ENCODE measurements at regions not wholly inside any gene's neighbourhood (a gene's known extent, or its start where the extent isn't known, plus 50 kb on each side); places are given as distances from the start of the nearest gene placed in this dataset.
"Not testable (repeated sequence)": the region's sequence is repeated elsewhere in the genome, so short reads cannot be mapped to it uniquely, and the experiment has no call there.

DNA sequence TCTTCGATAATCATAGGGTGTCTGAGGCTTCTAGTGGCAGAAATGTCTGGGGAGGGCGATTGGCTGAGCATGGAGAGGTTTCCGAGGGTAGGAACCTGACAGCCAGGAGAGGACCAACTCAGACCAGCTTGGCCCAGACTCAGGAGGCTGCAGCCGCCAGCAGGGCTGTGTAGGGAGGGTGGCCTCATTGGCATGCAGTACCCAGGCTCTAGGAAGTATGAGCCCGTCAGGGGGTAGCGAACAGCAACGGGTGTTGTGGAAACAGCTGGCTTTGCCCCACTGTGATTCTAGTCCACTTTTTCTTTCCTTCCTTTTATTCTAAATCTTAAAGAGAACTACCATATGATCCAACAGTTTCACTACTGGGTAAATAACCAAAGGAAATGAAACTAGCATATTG, 103.3 kb downstream of the DIRAS3 start:
- peak; percentile 11 for DNase-seq

- peak; percentile 82 for DNase-seq
Observed at GRCh38 chr1:67945733-67946374, 104.6 kb downstream of the DIRAS3 start.

DNA sequence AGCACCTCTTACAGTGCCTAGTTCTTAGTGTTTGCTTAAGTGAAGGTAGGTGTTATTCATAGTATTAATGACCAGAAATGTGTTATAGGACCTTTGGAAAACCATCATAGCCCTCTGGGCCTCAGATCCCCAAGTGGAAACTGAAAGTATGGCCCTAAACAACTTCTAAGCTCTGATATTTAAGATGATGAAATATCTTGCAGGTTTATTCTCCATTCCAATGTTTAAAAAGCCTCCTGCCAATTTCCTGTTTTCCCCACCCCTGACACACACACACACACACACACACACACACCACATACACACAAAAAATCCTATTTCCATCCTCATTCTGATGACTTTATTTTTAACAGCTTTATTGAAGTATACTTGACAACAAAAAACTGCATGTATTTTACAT, 108.2 kb downstream of the DIRAS3 start:
- DNase-seq, result no peak

GRCh38 chr1:67941746-67942145, 108.5 kb upstream of the GNG12 start:
- DNase-seq, result no peak

GRCh38 chr1:67941155-67941554, 107.9 kb upstream of the GNG12 start:
- DNase-seq, result no peak

- no peak for DNase-seq
Observed at GRCh38 chr1:67939942-67940341, 106.7 kb upstream of the GNG12 start.

DNA sequence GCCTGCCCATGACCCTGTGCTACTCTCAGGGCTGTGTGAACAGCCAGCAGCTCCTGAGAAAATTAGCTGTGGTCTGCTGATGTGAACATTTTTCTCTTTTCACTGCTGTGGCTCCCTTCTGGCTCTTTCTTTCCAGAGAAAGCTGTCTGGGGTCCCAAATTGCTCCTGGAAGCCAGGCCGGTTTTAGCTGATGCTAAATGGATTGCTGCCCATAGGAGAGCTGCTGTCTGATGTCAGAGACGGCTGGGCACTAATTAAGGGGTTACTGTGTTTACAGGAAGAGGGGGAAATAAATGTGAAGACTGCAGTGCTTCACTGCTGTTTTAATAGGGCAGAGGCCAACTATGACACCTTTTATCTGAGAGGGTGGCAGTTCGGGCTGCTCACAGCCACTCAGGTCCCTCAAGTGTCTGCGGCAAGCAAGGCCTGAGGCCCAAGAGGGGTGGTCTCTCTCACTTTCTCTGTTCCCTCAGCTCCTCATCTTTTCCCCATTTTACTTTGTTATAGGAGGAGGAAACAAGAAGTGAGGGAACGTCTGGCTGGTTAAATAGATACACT, 106.0 kb upstream of the GNG12 start:
- DNase-seq, result no peak

DNA sequence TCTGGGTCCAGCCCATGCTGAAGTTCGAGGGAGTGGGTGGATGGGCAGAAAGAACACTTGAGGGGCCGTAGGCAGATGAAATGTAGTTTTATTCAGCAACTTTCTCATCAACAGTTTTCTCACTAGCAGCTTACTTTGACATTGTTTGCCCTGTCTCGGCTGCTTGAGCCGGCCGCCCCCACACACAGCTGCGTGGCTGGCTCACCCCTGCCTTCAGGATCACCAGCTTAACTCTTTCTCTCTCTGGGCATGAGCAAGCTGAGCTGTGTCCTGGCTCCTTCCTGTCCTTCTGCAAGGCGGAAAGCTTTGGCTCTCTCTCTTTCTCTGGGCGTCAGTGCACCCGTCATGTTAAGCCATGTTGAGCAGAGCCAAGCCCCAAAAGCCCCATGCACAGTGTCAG, 104.4 kb upstream of the GNG12 start:
- no peak for DNase-seq

DNA sequence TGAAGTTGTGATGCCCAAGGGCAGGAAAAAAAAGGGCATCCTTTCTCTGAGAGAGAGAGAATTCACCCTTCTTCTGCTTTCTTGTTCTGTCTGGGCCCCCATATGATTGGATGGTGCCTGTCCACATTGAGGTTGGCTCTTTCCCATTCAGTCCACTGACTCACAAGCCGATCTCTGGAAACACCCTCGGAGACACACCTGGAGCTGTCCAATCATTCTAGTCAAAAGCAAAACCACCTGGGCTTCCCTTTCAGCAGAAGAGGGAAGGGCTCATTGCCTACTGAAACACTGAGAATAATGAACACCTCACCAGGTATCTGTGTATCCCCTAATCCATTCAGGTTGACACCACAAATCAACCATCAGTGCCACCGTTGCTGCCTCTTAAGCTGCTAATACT, 103.7 kb upstream of the GNG12 start:
- no peak for DNase-seq

DNA sequence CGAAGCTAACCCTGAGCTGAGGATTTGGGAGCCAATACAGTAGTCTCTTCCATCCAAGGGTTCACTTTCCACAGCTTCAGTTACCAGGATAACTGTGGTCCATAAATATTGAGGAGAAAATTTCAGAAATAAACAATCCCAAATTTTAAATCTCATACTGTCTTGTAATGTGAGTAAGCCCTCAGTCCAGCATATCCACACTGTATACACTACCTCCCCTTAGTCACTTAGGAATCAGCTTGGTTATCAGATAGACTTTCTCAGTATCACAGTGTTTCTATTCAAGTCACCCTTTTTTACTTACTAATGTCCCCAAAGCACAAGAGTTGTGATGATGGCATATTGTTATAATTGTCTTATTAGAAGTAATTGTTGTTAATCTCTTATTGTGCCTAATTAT, 102.3 kb upstream of the GNG12 start:
- DNase-seq, result no peak

DNA sequence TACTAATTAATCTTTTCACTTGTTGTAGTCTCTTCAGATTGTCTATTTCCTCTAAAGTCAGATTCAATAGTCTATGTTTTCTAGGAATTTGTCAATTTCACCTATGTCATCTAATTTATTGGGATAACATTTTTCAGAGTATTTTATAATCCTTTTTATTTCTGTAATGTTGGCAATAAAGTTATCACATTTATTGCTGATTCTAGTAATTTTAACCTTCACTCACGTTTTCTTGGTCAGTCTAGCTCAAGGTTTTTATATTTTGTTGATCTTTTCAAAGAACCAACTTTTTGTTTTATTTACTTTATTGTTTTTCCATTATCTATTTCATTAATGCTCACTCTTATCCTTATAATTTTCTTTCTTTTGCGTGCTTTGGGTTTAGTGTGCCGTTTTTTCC, 97.9 kb upstream of the GNG12 start:
- DNase-seq, result no peak

DNA sequence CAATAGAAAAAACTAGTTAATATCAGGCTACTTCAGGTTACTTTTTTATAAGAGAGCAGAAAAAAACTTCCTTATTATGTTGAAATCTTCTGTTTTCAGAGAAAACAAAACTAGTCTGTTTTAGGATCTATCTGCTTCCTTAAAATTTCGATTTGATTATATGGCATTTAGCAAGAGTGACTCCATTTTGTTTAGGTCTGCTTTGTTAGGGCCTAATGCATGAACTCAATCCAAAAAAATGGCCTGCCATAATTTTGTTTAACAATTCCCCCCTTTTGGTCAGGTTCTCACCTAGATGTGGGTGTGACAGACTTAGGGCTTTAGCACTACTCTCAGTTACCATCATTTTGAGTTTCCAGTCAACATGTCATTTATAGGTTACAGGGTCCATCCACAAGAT, 89.8 kb upstream of the GNG12 start:
- no peak for DNase-seq

- DNase-seq, result no peak
Observed at GRCh38 chr1:67921725-67922489, 88.6 kb upstream of the GNG12 start.

GRCh38 chr1:67919274-67920072, 86.2 kb upstream of the GNG12 start:
- no peak for DNase-seq

- no peak for DNase-seq
Observed at GRCh38 chr1:67918067-67918466, 84.8 kb upstream of the GNG12 start.

DNA sequence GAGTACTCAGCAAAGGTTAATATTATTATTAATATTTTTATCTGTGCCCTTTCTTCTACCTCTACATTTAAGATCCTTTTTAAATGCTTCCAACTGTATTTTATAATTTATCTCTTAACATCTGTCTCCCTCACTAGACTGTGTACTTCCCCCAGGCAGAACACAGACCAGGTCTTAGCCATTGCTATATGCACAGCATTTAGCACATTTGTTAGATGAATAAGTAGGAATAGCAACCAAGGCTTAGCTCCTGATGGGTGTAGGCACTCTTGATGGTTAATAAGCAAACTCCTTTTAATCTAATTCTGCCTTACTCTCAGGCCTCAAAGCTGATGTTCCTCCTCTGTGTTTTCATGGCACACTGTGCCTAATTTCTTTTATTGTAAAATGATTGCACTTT, 83.7 kb upstream of the GNG12 start:
- no peak for DNase-seq

DNA sequence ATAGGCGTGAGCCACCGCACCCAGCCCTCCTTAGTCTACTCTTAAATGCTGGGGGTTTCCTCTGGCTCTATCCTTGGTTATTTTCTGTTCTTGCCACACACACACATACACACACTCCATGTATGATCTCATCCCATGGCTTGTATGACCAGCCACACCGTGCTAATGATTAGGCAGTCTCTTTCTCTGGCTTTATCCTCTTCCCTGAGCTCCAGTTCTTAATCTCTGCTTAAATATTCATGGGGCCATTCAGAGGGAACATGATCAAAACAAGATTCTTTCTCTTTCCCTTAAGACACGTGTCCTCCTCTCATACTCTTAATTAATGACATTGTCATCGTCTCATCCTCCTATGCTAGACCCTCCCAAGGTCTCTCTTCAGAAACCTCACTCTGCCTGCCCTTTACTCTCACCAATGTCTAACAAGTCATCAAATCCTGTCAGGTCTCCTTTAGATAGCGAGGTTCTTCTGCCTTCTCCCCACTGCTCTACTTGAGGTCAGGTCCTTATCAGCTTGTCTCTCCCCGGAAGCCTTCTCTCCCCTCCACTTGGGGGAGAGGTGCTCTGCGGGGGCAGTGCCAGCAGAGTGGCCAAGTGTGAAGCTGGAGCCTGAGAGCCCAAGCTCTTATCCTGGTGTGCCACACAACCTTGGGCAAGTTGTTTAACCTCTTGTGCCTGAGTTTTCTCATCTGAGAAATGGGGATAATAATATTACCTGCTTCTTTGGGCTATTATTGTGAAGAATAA, 83.0 kb upstream of the GNG12 start:
- no peak for DNase-seq

- no peak for DNase-seq
Observed at GRCh38 chr1:67909776-67910175, 76.5 kb upstream of the GNG12 start.

DNA sequence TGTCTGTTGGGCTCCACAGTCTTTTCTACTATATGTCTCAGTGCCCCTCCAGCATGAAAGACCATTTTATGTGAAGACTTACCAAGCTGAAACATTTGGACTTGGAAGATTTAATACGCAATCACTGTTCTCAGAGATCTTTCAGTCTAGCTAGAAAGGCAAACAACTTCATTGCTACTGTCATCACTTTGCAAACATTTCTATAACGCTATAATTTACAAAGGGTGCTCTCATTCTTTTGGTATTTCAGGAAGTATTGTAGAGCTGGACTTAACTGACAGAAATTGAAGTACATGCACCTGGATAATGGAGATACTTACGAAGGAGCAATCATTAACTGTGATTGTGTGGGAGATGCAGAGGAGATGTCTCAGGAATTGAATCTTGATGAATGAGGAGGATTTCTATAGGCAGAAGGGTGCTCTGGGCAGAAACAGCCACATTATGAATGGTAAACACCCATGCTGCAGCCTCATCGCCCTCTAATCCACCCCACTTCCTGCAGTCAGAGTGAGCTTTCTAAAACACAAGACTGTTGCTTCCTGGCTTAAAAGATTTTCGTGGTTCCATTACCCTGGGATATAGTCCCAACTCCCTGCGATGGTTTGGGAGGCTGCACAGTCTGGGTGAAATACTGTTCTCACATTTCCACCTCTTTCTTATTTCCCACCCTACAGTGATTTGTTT, 75.1 kb upstream of the GNG12 start:
- DNase-seq, result no peak

DNA sequence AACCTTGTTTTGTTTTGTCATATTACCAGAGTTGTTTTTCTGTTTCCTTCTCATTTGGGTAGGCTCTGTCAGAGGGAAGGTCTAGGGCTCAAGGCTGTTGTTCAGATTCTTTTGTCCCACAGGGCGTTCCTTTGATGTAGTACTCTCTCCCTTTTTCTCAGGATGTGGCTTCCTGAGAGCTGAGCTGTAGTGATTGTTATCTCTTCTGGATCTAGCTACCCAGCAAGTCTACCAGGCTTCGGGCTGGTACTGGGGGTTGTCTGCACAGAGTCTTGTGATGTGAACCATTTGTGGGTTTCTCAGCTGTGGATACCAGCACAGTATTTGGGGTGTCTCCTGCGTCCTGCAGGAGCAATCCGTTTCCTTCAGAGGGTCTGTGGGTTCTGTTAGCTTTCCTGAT, 74.2 kb upstream of the GNG12 start:
- not testable (repeated sequence) for DNase-seq

GRCh38 chr1:67906015-67906414, 72.7 kb upstream of the GNG12 start:
- DNase-seq, result not testable (repeated sequence)

GRCh38 chr1:67902546-67903223, 69.4 kb upstream of the GNG12 start:
- DNase-seq, result not testable (repeated sequence)

Data from NCI-H345 (cell line).